SK-N-SH treated with all-trans-retinoic acid at 6 μM for 48 hours (cell line): ENCODE measurements at regions not wholly inside any gene's neighbourhood (a gene's known extent, or its start where the extent isn't known, plus 50 kb on each side); places are given as distances from the start of the nearest gene placed in this dataset.

ENCODE experiments used
- ATAC-seq: fragments of 200-7000 bp; cut with Tn5 transposase; 3 replicates; pipeline ENCODE4 v1.9.1; 2020; ENCODE audit warnings: mild to moderate bottlenecking, moderate library complexity
- ARNTL ChIP-seq: fragments of 450-650 bp; formaldehyde crosslinking; IDR thresholded peaks from 2 replicates; pipeline ENCODE4 v1.5.0; 2020; ENCODE audit warnings: low read depth, mild to moderate bottlenecking, moderate library complexity, borderline replicate concordance
- BACH2 ChIP-seq: fragments of 250-450 bp; sonication (Bioruptor Pico); IDR thresholded peaks from 2 replicates; pipeline ENCODE4 v1.9.0; 2021; ENCODE audit warnings: mild to moderate bottlenecking, borderline replicate concordance
- CREB5 ChIP-seq: fragments of 250-450 bp; sonication (Bioruptor Pico); IDR thresholded peaks from 2 replicates; pipeline ENCODE4 v1.5.1; 2020; ENCODE audit warnings: low read depth, mild to moderate bottlenecking, moderate library complexity
- CSDC2 ChIP-seq: fragments of 250-450 bp; sonication (Bioruptor Pico); IDR thresholded peaks from 2 replicates; pipeline ENCODE4 v1.5.0; 2020; ENCODE audit warnings: mild to moderate bottlenecking, moderate library complexity
- ESRRG ChIP-seq: fragments of 250-450 bp; sonication (Bioruptor Pico); IDR thresholded peaks from 2 replicates; pipeline ENCODE4 v1.6.1; 2021; ENCODE audit warnings: mild to moderate bottlenecking
- ISL1 ChIP-seq: fragments of 250-450 bp; sonication (Bioruptor Pico); IDR thresholded peaks from 2 replicates; pipeline ENCODE4 v2.1.2; 2022; ENCODE audit warnings: mild to moderate bottlenecking, moderate library complexity
- OSR1 ChIP-seq: fragments of 250-450 bp; sonication (Bioruptor Pico); IDR thresholded peaks from 2 replicates; pipeline ENCODE4 v1.8.0; 2022; ENCODE audit warnings: moderate library complexity, mild to moderate bottlenecking, inconsistent platforms
- PATZ1 ChIP-seq: fragments of 250-450 bp; sonication (Bioruptor Pico); IDR thresholded peaks from 2 replicates; pipeline ENCODE4 v1.8.0; 2020; ENCODE audit warnings: mild to moderate bottlenecking, moderate library complexity, borderline replicate concordance
- PPARA ChIP-seq: fragments of 250-450 bp; sonication (Bioruptor Pico); IDR thresholded peaks from 2 replicates; pipeline ENCODE4 v1.5.0; 2020; ENCODE audit warnings: mild to moderate bottlenecking, borderline replicate concordance
- RARB ChIP-seq: fragments of 250-450 bp; sonication (Bioruptor Pico); IDR thresholded peaks from 2 replicates; pipeline ENCODE4 v1.8.0; 2021; ENCODE audit warnings: mild to moderate bottlenecking, moderate library complexity
- SNAI2 ChIP-seq: fragments of 250-450 bp; sonication (Bioruptor Pico); IDR thresholded peaks from 2 replicates; pipeline ENCODE4 v1.5.0; 2020; ENCODE audit warnings: mild to moderate bottlenecking, moderate library complexity
- TCF4 ChIP-seq: fragments of 250-450 bp; sonication (Bioruptor Pico); IDR thresholded peaks from 2 replicates; pipeline ENCODE4 v1.8.0; 2021; ENCODE audit warnings: mild to moderate bottlenecking, moderate library complexity, borderline replicate concordance
- TOX ChIP-seq: fragments of 250-450 bp; sonication (Bioruptor Pico); IDR thresholded peaks from 2 replicates; pipeline ENCODE4 v1.8.0; 2021; ENCODE audit warnings: mild to moderate bottlenecking, moderate library complexity, borderline replicate concordance
- TSHZ2 ChIP-seq: fragments of 250-450 bp; sonication (Bioruptor Pico); IDR thresholded peaks from 2 replicates; pipeline ENCODE4 v1.5.0; 2020; ENCODE audit warnings: mild to moderate bottlenecking, moderate library complexity
- ZC3H10 ChIP-seq: fragments of 250-450 bp; sonication (Bioruptor Pico); IDR thresholded peaks from 2 replicates; pipeline ENCODE4 v1.5.1; 2021; ENCODE audit warnings: mild to moderate bottlenecking, moderate library complexity
- ZFP30 ChIP-seq: fragments of 450-650 bp; formaldehyde crosslinking; IDR thresholded peaks from 2 replicates; pipeline ENCODE4 v1.5.0; 2022; ENCODE audit warnings: mild to moderate bottlenecking, moderate library complexity
- ZNF565 ChIP-seq: fragments of 450-650 bp; formaldehyde crosslinking; conservative IDR thresholded peaks from 2 replicates; pipeline ENCODE4 v1.5.0; 2020; ENCODE audit warnings: low read depth, mild to moderate bottlenecking, moderate library complexity
- ZNF8 ChIP-seq: fragments of 450-650 bp; formaldehyde crosslinking; IDR thresholded peaks from 2 replicates; pipeline ENCODE4 v1.5.0; 2020; ENCODE audit warnings: mild to moderate bottlenecking, moderate library complexity
- TF ChIP-seq, protein P1 (sequence below): fragments of 250-450 bp; sonication (Bioruptor Pico); IDR thresholded peaks from 2 replicates; pipeline ENCODE4 v1.5.1; 2021; ENCODE audit warnings: mild to moderate bottlenecking, moderate library complexity
- TF ChIP-seq, protein P2 (sequence below): fragments of 250-450 bp; sonication (Bioruptor Pico); IDR thresholded peaks from 2 replicates; pipeline ENCODE4 v1.8.0; 2021; ENCODE audit warnings: low read depth, mild to moderate bottlenecking, moderate library complexity, borderline replicate concordance

GRCh38 chr2:5379811-5380210, 312.4 kb upstream of the SOX11 start:
- no peak for ATAC-seq
- no peak for TF ChIP-seq PPARA (CRISPR knock-in tag)
- TF ChIP-seq TCF4, result no peak

GRCh38 chr2:5385596-5385995, 306.6 kb upstream of the SOX11 start:
- no peak for ATAC-seq
- no peak for TF ChIP-seq ZNF8 (CRISPR knock-in tag)
- TF ChIP-seq ZFP30 (CRISPR knock-in tag), result no peak
- TF ChIP-seq TCF4, result no peak
- no peak for TF ChIP-seq ZNF565 (CRISPR knock-in tag)
- TF ChIP-seq OSR1, result no peak
- no peak for TF ChIP-seq PPARA (CRISPR knock-in tag)
- no peak for TF ChIP-seq PATZ1 (CRISPR knock-in tag)
- TF ChIP-seq ESRRG, result no peak
- no peak for TF ChIP-seq TOX (CRISPR knock-in tag)
- no peak for TF ChIP-seq ZC3H10 (CRISPR knock-in tag)
- no peak for TF ChIP-seq SNAI2 (CRISPR knock-in tag)
- TF ChIP-seq, protein P1, sequence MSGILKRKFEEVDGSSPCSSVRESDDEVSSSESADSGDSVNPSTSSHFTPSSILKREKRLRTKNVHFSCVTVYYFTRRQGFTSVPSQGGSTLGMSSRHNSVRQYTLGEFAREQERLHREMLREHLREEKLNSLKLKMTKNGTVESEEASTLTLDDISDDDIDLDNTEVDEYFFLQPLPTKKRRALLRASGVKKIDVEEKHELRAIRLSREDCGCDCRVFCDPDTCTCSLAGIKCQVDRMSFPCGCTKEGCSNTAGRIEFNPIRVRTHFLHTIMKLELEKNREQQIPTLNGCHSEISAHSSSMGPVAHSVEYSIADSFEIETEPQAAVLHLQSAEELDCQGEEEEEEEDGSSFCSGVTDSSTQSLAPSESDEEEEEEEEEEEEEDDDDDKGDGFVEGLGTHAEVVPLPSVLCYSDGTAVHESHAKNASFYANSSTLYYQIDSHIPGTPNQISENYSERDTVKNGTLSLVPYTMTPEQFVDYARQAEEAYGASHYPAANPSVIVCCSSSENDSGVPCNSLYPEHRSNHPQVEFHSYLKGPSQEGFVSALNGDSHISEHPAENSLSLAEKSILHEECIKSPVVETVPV (CRISPR knock-in tag), result no peak
- TF ChIP-seq BACH2, result no peak
- TF ChIP-seq TSHZ2 (CRISPR knock-in tag), result no peak

GRCh38 chr2:5387406-5387805, 304.8 kb upstream of the SOX11 start:
- no peak for ATAC-seq
- TF ChIP-seq CREB5 (CRISPR knock-in tag), result peak; percentile 69; the same call in 1 of the 2 replicates
- TF ChIP-seq ISL1 (CRISPR knock-in tag), result peak; percentile 54; the same call in 1 of the 2 replicates
- TF ChIP-seq, protein P2, sequence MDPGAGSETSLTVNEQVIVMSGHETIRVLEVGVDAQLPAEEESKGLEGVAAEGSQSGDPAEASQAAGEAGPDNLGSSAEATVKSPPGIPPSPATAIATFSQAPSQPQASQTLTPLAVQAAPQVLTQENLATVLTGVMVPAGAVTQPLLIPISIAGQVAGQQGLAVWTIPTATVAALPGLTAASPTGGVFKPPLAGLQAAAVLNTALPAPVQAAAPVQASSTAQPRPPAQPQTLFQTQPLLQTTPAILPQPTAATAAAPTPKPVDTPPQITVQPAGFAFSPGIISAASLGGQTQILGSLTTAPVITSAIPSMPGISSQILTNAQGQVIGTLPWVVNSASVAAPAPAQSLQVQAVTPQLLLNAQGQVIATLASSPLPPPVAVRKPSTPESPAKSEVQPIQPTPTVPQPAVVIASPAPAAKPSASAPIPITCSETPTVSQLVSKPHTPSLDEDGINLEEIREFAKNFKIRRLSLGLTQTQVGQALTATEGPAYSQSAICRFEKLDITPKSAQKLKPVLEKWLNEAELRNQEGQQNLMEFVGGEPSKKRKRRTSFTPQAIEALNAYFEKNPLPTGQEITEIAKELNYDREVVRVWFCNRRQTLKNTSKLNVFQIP (CRISPR knock-in tag), result no peak

DNA sequence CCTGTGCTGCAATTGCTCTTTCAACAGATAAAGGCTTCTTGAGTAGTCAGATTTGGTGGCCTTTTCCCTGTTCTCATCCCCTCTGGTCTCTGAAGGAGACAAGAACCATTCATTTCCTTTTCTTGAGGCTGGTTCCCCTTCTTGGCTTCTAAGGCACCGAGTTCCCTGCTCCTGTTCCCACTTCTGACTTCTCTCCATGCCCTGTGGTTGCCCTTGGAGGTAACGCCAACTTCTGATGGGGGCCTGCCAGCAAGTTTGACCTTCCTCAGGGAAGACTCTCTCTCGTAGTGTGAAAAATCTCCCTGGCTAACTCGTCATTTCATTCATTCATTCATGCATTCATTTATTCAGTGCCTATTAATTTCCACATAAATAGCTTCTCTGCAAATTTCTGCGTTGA, 302.4 kb upstream of the SOX11 start:
- ATAC-seq, result no peak
- TF ChIP-seq PATZ1 (CRISPR knock-in tag) (no peak), CSDC2 (CRISPR knock-in tag) (no peak), RARB (CRISPR knock-in tag) (no peak), ARNTL (CRISPR knock-in tag) (no peak), ZNF565 (CRISPR knock-in tag) (no peak), CREB5 (CRISPR knock-in tag) (no peak), ISL1 (CRISPR knock-in tag) (no peak)
- TF ChIP-seq, protein P1 (CRISPR knock-in tag), result no peak
- TF ChIP-seq, all 23 proteins: peak for 0
